Keratinocyte (primary cell): ENCODE measurements at regions not wholly inside any gene's neighbourhood (a gene's known extent, or its start where the extent isn't known, plus 50 kb on each side); places are given as distances from the start of the nearest gene placed in this dataset.

Source experiments
- DNase-seq: peaks from one replicate; pipeline ENCODE4 v3.0.0-alpha.2; 2011; ENCODE audit warnings: low read depth, missing footprints, low spot score
- FAIRE-seq: peaks from 2 replicates; lab custom pipeline; 2011; peaks lifted over from hg19 to GRCh38; lab: Jason Lieb, UNC
- H2AFZ ChIP-seq: 2 replicates; pipeline ENCODE4 v1.6.0; 2012; ENCODE audit warnings: low read length, control low read depth, inconsistent platforms; ENCODE audit not compliant: control insufficient read depth
- H3K27ac ChIP-seq: 2 replicates; pipeline ENCODE4 v1.5.1; 2011; ENCODE audit warnings: low read length; ENCODE audit not compliant: control insufficient read depth, insufficient read depth
- H3K27me3 ChIP-seq: 3 replicates; pipeline ENCODE4 v1.6.0; 2011; ENCODE audit warnings: low read length; ENCODE audit not compliant: control insufficient read depth, insufficient read depth; ENCODE audit errors: extremely low read depth
- H3K36me3 ChIP-seq, 2 experiments: 2 replicates in 1 of 2; 3 replicates in 1 of 2; pipeline ENCODE4 v1.5.1; 2011; ENCODE audit warnings: low read length in 2 of 2, mild to moderate bottlenecking in 1 of 2; ENCODE audit not compliant: control insufficient read depth in 2 of 2, insufficient read depth in 2 of 2; ENCODE audit errors: extremely low read depth in 1 of 2
- H3K4me1 ChIP-seq: 3 replicates; pipeline ENCODE4 v1.5.1; 2011; ENCODE audit warnings: low read length; ENCODE audit not compliant: control insufficient read depth, insufficient read depth; ENCODE audit errors: extremely low read depth
- H3K4me2 ChIP-seq: 3 replicates; pipeline ENCODE4 v1.6.0; 2011; ENCODE audit warnings: low read depth, low read length; ENCODE audit not compliant: control insufficient read depth, insufficient read depth; ENCODE audit errors: extremely low read depth
- H3K4me3 ChIP-seq, 3 experiments: fragments of 200-600 bp in 1 of 3; sonication (generic) in 1 of 3; 2 replicates in 2 of 3; 3 replicates in 1 of 3; pipeline ENCODE4 v1.5.1; 2011 to 2016; ENCODE audit warnings: low read length in 3 of 3, mild to moderate bottlenecking in 3 of 3, control low read depth in 2 of 3, inconsistent platforms in 1 of 3, low read depth in 1 of 3, mixed read lengths in 1 of 3, mixed run types in 1 of 3, moderate library complexity in 1 of 3; ENCODE audit not compliant: control insufficient read depth in 2 of 3, insufficient read depth in 2 of 3; ENCODE audit errors: extremely low read depth in 1 of 3
- H3K79me2 ChIP-seq: 2 replicates; pipeline ENCODE4 v1.6.0; 2012; ENCODE audit warnings: low read length; ENCODE audit not compliant: control insufficient read depth, insufficient read depth
- H3K9ac ChIP-seq: 3 replicates; pipeline ENCODE4 v1.6.0; 2011; ENCODE audit warnings: low read length; ENCODE audit not compliant: control insufficient read depth, insufficient read depth; ENCODE audit errors: extremely low read depth
- H3K9me1 ChIP-seq: 3 replicates; pipeline ENCODE4 v1.6.0; 2011; ENCODE audit warnings: low read length; ENCODE audit not compliant: control insufficient read depth, insufficient read depth; ENCODE audit errors: extremely low read depth
- H3K9me3 ChIP-seq: 2 replicates; pipeline ENCODE4 v1.5.1; 2012; ENCODE audit warnings: low read depth, low read length; ENCODE audit not compliant: control insufficient read depth
- H4K20me1 ChIP-seq: 3 replicates; pipeline ENCODE4 v1.6.0; 2011; ENCODE audit warnings: low read length; ENCODE audit not compliant: control insufficient read depth, insufficient read depth; ENCODE audit errors: extremely low read depth
- CTCF ChIP-seq, 3 experiments: IDR thresholded peaks in 1 of 3; conservative IDR thresholded peaks in 1 of 3; optimal IDR thresholded peaks in 1 of 3; 2 replicates in 2 of 3; 3 replicates in 1 of 3; pipeline versions ENCODE3 to v1.5.1; 2011; ENCODE audit warnings: low read length in 3 of 3, mild to moderate bottlenecking in 3 of 3, moderate library complexity in 2 of 3, control low read depth in 1 of 3, inconsistent platforms in 1 of 3; ENCODE audit not compliant: insufficient read depth in 2 of 3; ENCODE audit errors: extremely low read depth in 1 of 3
- EZH2 ChIP-seq: IDR thresholded peaks from one replicate; pipeline ENCODE4 v1.6.1; 2012; ENCODE audit warnings: inconsistent platforms, mild to moderate bottlenecking, low read length, moderate library complexity
- dilution Hi-C: fragments of 300-500 bp; cut with MboI; formaldehyde crosslinking; loops from one replicate; pipeline ENCODE4 v1.7.0; 2020; ENCODE audit warnings: low sequenced_read_pairs; ENCODE audit not compliant: extremely low pct_ligation_motif_present

GRCh38 chr1:105362438-105362837 lies 1612.7 kb downstream of the AMY1C start:
- Histone ChIP-seq H3K4me2 (no peak overlapping the region), H3K9me1 (no peaks in the 10 kb centered on the region), H3K4me1 (no peaks in the 10 kb centered on the region), H4K20me1 (no peaks in the 10 kb centered on the region), H3K36me3 (no peaks in the 10 kb centered on the region), H3K27me3 (no peaks in the 10 kb centered on the region), H3K79me2 (no peaks in the 10 kb centered on the region), H3K4me3 (no peak overlapping the region), H2AFZ (no peak overlapping the region), H3K9ac (no peak overlapping the region), H3K27ac (no peak overlapping the region), H3K9me3 (peaks cover 3% of the 10 kb centered on the region)
- FAIRE-seq, result no peak
- DNase-seq, result no peak
- TF ChIP-seq EZH2, result no peak
- no peak for TF ChIP-seq CTCF (optimal IDR thresholded peaks at IDR 0.05 in 1 of 3, IDR thresholded peaks at IDR 0.05 in 1 of 3, conservative IDR thresholded peaks at IDR 0.05 in 1 of 3; ENCODE audit: extremely low read depth in 1 of 3, insufficient read depth in 2 of 3, low read length in 3 of 3)
- dilution Hi-C loops, result no loop called here

GRCh38 chr1:105368446-105368845 lies 1618.7 kb downstream of the AMY1C start:
- FAIRE-seq, result no peak
- no peaks in the 10 kb centered on the region for H3K4me1 ChIP-seq
- no peaks in the 10 kb centered on the region for H3K79me2 ChIP-seq
- H3K4me2 ChIP-seq, result no peak overlapping the region
- TF ChIP-seq EZH2 (no peak), CTCF (optimal IDR thresholded peaks at IDR 0.05 in 1 of 3, IDR thresholded peaks at IDR 0.05 in 1 of 3, conservative IDR thresholded peaks at IDR 0.05 in 1 of 3; ENCODE audit: extremely low read depth in 1 of 3, insufficient read depth in 2 of 3, low read length in 3 of 3) (no peak)
- no peak overlapping the region for H2AFZ ChIP-seq
- no peaks in the 10 kb centered on the region for H3K9me1 ChIP-seq
- no peaks in the 10 kb centered on the region for H3K36me3 ChIP-seq
- H3K4me3 ChIP-seq, result no peak overlapping the region
- H4K20me1 ChIP-seq, result no peaks in the 10 kb centered on the region
- no peaks in the 10 kb centered on the region for H3K27me3 ChIP-seq
- DNase-seq, result no peak
- no peak overlapping the region for H3K27ac ChIP-seq
- dilution Hi-C loops, result no loop called here
- no peaks in the 10 kb centered on the region for H3K9me3 ChIP-seq
- H3K9ac ChIP-seq, result no peak overlapping the region
